Immature natural killer cell (primary cell): ENCODE measurements at regions not wholly inside any gene's neighbourhood (a gene's known extent, or its start where the extent isn't known, plus 50 kb on each side); places are given as distances from the start of the nearest gene placed in this dataset.

Experiments
- DNase-seq, 3 donors: peaks; one replicate each; pipeline ENCODE4 v3.0.0; 2022; ENCODE audit warnings: mixed read lengths in 1 of 3
- H3K27ac Mint-ChIP-seq, 6 donors: one replicate each; pipeline ENCODE4 v1.8.0; 2020; ENCODE audit warnings: mixed read lengths in 6 of 6, mild to moderate bottlenecking in 5 of 6, inconsistent platforms in 4 of 6, moderate library complexity in 3 of 6
- H3K27me3 Mint-ChIP-seq, 3 donors: one replicate each; pipeline ENCODE4 v1.8.0; 2020 to 2021; ENCODE audit warnings: low read depth in 3 of 3, mild to moderate bottlenecking in 3 of 3, mixed read lengths in 3 of 3, moderate library complexity in 3 of 3, inconsistent platforms in 1 of 3
- H3K36me3 Mint-ChIP-seq, 3 donors: one replicate each; pipeline ENCODE4 v1.8.0; 2020; ENCODE audit warnings: mixed read lengths in 3 of 3, inconsistent platforms in 2 of 3, mild to moderate bottlenecking in 2 of 3
- H3K4me1 Mint-ChIP-seq, 2 donors: one replicate each; pipeline ENCODE4 v1.8.0; 2020; ENCODE audit warnings: inconsistent platforms in 2 of 2, mild to moderate bottlenecking in 2 of 2, mixed read lengths in 2 of 2, moderate library complexity in 1 of 2
- H3K4me3 Mint-ChIP-seq, 5 donors: one replicate each; pipeline ENCODE4 v1.8.0; 2020; ENCODE audit warnings: mild to moderate bottlenecking in 5 of 5, mixed read lengths in 5 of 5, inconsistent platforms in 3 of 5, moderate library complexity in 3 of 5
- H3K9me3 Mint-ChIP-seq, 6 donors: one replicate each; pipeline ENCODE4 v1.8.0; 2020; ENCODE audit warnings: mild to moderate bottlenecking in 6 of 6, mixed read lengths in 6 of 6, inconsistent platforms in 4 of 6, moderate library complexity in 3 of 6

- H3K4me1 Mint-ChIP-seq, result no peaks in the 10 kb centered on the region
Measured at GRCh38 chr11:119486691-119487259, 63.8 kb upstream of the THY1 start.

GRCh38 chr11:119486016-119486415, 63.0 kb upstream of the THY1 start:
- no peaks in the 10 kb centered on the region for H3K9me3 Mint-ChIP-seq
- H3K27me3 Mint-ChIP-seq, result peaks cover 1 to 8% (median 6%) of the 10 kb centered on the region in 3 donors
- H3K4me3 Mint-ChIP-seq, result no peak overlapping the region

More at GRCh38 chr11:119486691-119487259, 63.8 kb upstream of the THY1 start:
- no peak overlapping the region for H3K27ac Mint-ChIP-seq
- no peak overlapping the region for H3K4me3 Mint-ChIP-seq
- H3K9me3 Mint-ChIP-seq, result no peaks in the 10 kb centered on the region
- no peaks in the 10 kb centered on the region for H3K36me3 Mint-ChIP-seq
- H3K27me3 Mint-ChIP-seq, result peaks cover 1 to 8% (median 6%) of the 10 kb centered on the region in 3 donors
- no peak for DNase-seq

DNA sequence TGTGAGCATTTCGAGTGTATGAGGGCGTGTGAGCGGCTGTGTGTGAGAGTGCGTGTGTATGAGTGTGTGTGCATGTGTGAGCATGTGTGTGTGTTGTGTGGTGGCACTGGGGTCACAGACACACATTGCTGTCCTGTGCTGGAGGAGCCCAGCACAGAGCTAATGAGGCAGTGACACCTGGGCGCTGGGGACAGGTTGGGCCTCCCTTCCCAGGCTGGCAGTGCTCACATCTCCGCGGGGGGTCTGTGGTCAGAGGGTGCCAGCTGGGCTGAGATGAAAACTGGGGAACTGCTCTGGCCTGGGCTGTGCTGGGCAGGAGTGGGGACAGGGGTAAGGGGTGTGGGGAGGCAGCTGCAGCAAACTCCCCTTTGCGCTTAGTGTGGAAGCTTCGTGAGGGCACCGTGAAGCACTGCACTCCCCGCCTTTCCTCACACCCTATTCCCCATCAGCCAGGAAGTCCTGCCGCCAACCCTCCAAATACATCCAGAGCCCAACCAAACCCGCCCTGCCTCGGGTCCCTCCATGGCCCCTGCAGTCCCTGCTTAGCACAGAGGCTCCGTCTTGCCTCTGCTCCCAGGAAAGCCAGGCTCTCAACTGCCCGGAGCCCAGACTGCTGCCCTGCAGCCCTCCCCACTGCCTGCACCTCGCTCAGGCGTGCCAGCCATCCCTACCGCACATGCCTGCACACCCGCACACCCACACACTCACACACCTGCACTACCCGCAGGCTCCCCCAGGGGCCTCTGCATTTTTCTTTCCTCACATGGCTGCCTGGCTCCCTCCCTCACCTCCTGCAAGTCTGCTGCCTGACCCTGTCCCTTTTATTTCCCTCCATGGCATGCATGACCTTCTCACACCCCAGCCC, 62.0 kb upstream of the THY1 start:
- DNase-seq, result no peak
- H3K9me3 Mint-ChIP-seq, result no peaks in the 10 kb centered on the region

More at GRCh38 chr11:119486016-119486415, 63.0 kb upstream of the THY1 start:
- peak overlapping the region in 1 of 6 donors; percentile 22 for H3K27ac Mint-ChIP-seq
- no peaks in the 10 kb centered on the region for H3K36me3 Mint-ChIP-seq
- no peak for DNase-seq
- H3K4me1 Mint-ChIP-seq, result no peaks in the 10 kb centered on the region

GRCh38 chr11:119483881-119484371, 61.0 kb upstream of the THY1 start:
- peaks cover 3 to 11% (median 8%) of the 10 kb centered on the region in 3 donors for H3K27me3 Mint-ChIP-seq
- no peak overlapping the region for H3K4me3 Mint-ChIP-seq
- H3K36me3 Mint-ChIP-seq, result no peaks in the 10 kb centered on the region
- no peak for DNase-seq
- H3K9me3 Mint-ChIP-seq, result no peaks in the 10 kb centered on the region
- H3K4me1 Mint-ChIP-seq, result no peaks in the 10 kb centered on the region
- no peak overlapping the region for H3K27ac Mint-ChIP-seq

More for the DNA sequence above, 62.0 kb upstream of the THY1 start:
- H3K36me3 Mint-ChIP-seq, result no peaks in the 10 kb centered on the region
- H3K27me3 Mint-ChIP-seq, result peaks cover 1 to 7% (median 6%) of the 10 kb centered on the region in 3 donors
- H3K4me3 Mint-ChIP-seq, result no peak overlapping the region
- H3K4me1 Mint-ChIP-seq, result no peaks in the 10 kb centered on the region
- H3K27ac Mint-ChIP-seq, result no peak overlapping the region

DNA sequence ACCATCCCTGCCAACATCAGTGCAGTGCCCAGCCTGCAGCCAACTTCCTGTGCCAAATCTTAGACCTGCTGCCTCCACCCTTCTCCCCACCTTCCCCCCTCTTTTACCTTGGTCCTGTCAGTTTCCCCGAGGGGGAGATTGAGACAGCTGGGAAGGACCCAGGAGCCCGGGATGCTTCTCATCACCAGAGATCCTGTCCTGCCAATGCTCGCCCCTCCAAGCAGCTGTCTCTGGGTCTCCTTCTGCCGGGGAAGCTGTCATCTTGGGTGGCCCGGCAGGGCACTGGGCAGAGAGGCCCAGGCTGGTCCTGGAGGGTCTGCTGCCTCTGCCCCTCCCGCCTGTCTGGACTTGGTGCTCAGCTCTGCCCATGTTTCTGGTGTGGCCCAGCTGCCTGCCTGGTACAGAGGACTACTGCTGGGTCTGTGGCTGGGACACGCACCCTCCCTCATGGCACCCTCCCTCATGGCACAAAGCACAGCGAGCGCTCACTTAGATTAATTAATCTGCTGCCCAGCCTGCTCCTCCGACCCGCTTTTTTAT, 60.4 kb upstream of the THY1 start:
- no peak overlapping the region for H3K27ac Mint-ChIP-seq
- peaks cover 3 to 11% (median 8%) of the 10 kb centered on the region in 3 donors for H3K27me3 Mint-ChIP-seq
- DNase-seq, result no peak
- H3K9me3 Mint-ChIP-seq, result no peaks in the 10 kb centered on the region
- no peaks in the 10 kb centered on the region for H3K4me1 Mint-ChIP-seq
- no peak overlapping the region for H3K4me3 Mint-ChIP-seq
- no peaks in the 10 kb centered on the region for H3K36me3 Mint-ChIP-seq

DNA sequence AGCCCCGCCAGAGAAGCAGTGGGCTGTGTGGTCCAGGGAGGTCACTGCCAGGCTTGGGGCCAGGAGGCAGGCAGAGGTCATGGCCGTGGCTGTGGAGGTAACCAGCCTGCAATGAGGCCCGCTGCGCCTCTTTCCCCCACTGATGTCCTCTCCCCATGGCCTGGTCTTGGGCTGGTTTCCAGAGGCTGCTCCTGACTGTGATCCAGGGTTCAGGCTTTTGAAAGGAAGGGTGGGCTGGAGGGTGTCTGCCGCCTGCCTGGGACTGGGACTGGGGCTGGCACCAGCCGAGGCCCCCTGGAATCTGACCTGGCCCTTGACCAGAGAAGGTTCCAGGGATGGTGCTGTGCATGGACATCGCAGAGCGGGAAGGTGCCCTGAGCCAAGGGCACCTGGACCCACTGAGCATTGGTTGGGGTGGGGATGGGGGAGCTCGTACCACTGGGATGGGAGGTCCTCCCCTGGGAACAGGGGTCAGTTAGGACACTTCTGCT, 59.6 kb upstream of the THY1 start:
- Mint-ChIP-seq H3K9me3 (no peaks in the 10 kb centered on the region), H3K27me3 (peaks cover 3 to 11% (median 7%) of the 10 kb centered on the region in 3 donors), H3K36me3 (no peaks in the 10 kb centered on the region), H3K27ac (no peak overlapping the region), H3K4me1 (no peaks in the 10 kb centered on the region), H3K4me3 (no peak overlapping the region)
- DNase-seq, result no peak

- Mint-ChIP-seq H3K36me3 (no peaks in the 10 kb centered on the region), H3K27me3 (peaks cover 3 to 14% (median 6%) of the 10 kb centered on the region in 3 donors), H3K9me3 (no peaks in the 10 kb centered on the region), H3K4me1 (no peaks in the 10 kb centered on the region), H3K27ac (no peak overlapping the region), H3K4me3 (no peak overlapping the region)
- peak in 1 of 3 donors; percentile 5 for DNase-seq
Measured at GRCh38 chr11:119481667-119482400, 58.9 kb upstream of the THY1 start.

GRCh38 chr11:119481021-119481666, 58.2 kb upstream of the THY1 start:
- Mint-ChIP-seq H3K27me3 (peaks cover 3 to 16% (median 6%) of the 10 kb centered on the region in 3 donors), H3K4me1 (no peaks in the 10 kb centered on the region), H3K4me3 (peak overlapping the region in 1 of 5 donors; percentile 27), H3K36me3 (no peaks in the 10 kb centered on the region), H3K9me3 (no peaks in the 10 kb centered on the region), H3K27ac (peak overlapping the region in 1 of 6 donors; percentile 65)
- peak; percentile 32 to 56 (median 35) for DNase-seq

- peak overlapping the region in 2 of 6 donors; percentile 17 to 65 for H3K27ac Mint-ChIP-seq
- no peak for DNase-seq
Measured at GRCh38 chr11:119480380-119481020, 57.5 kb upstream of the THY1 start.

DNA sequence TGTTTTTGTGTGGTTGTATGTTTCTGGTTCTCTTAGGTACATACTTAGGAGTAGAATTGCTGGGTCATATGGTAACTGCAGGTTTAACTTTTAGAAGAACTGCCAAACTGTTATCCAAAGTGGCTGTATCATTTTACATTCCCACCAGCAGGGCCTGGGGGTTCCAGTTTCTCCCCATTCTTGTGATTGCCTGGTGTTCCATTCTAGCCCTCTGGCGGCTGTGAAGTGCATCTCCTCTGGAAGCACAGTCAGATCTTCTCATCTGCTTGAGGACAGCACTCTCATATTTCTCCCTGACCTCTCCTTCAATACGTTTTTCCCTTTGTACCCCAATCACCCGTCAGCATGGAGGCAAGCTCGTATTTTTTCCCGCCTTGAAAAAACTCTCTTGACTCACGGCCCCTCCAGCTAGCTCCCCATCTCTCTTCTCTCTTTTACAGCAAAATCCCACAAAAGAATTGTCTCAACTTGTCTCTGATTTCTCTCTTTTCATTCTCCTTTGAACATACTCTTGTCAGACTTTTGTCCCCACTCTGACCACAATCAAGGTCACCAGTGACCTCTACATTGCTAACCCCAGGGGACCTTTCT, 56.8 kb upstream of the THY1 start:
- Mint-ChIP-seq H3K36me3 (no peaks in the 10 kb centered on the region), H3K27ac (no peak overlapping the region), H3K27me3 (peaks cover 3 to 16% (median 6%) of the 10 kb centered on the region in 3 donors), H3K9me3 (no peaks in the 10 kb centered on the region), H3K4me3 (no peak overlapping the region), H3K4me1 (no peaks in the 10 kb centered on the region)
- DNase-seq, result no peak

More at GRCh38 chr11:119480380-119481020, 57.5 kb upstream of the THY1 start:
- Mint-ChIP-seq H3K36me3 (no peaks in the 10 kb centered on the region), H3K27me3 (peaks cover 3 to 15% (median 6%) of the 10 kb centered on the region in 3 donors), H3K9me3 (no peaks in the 10 kb centered on the region), H3K4me3 (peak overlapping the region in 1 of 5 donors; percentile 27), H3K4me1 (no peaks in the 10 kb centered on the region)

DNA sequence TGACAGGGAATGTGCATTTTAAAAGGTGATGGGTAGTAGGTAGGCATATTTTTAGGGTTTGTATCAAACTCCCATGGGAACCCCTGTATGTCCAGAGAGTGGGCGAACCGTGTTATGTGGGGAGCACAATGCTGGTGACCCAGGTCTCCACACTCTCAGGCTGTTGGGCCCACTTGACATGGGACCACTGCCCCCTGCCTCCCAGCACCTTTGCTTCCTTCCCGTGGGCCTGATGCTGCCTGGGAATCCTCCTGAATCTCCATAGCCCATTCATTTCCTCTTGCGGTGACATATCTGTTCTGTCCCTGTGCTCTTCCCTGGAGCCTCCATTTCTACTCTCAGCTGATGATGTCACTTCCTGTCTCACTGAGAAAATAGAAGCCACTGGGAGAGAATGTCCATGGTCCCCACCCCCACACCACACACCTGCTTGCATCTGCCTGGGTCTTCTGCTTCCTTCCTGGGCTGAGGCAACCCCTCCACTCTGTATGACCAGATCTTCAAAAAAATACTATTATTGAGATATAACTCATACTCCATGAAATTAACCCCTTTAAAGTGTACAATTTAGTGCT, 55.8 kb upstream of the THY1 start:
- DNase-seq, result no peak
- Mint-ChIP-seq H3K4me3 (no peak overlapping the region), H3K36me3 (no peaks in the 10 kb centered on the region), H3K27ac (no peak overlapping the region), H3K9me3 (no peaks in the 10 kb centered on the region), H3K4me1 (no peaks in the 10 kb centered on the region), H3K27me3 (peaks cover 3 to 18% (median 3%) of the 10 kb centered on the region in 3 donors)

GRCh38 chr11:119476666-119477331, 53.8 kb upstream of the THY1 start:
- no peak for DNase-seq
- no peaks in the 10 kb centered on the region for H3K9me3 Mint-ChIP-seq
- H3K4me1 Mint-ChIP-seq, result no peaks in the 10 kb centered on the region
- peaks cover 2 to 21% (median 3%) of the 10 kb centered on the region in 3 donors for H3K27me3 Mint-ChIP-seq
- no peak overlapping the region for H3K4me3 Mint-ChIP-seq
- no peaks in the 10 kb centered on the region for H3K36me3 Mint-ChIP-seq
- H3K27ac Mint-ChIP-seq, result no peak overlapping the region
